Activated CD8-positive, alpha-beta T cell treated with anti-CD3 and anti-CD28 coated beads, Interleukin-2, amount 10 ng/mL, durations not matched to agents 7 days and 5 days (primary cell): ENCODE measurements at regions not wholly inside any gene's neighbourhood (a gene's known extent, or its start where the extent isn't known, plus 50 kb on each side); places are given as distances from the start of the nearest gene placed in this dataset.

Experiments
- ATAC-seq: fragments of 150-1000 bp; cut with Tn5 transposase; one replicate; pipeline ENCODE4 v1.10.0; 2021; ENCODE audit warnings: moderate library complexity
- CTCF ChIA-PET: fragments of 350-600 bp; sonication (Branson Sonifier 250); formaldehyde crosslinking; loops from one replicate; lab custom pipeline; 2021; ENCODE audit warnings: antibody characterized with exemption; lab: Charles Lee
- POLR2A ChIA-PET: fragments of 350-600 bp; sonication (Branson Sonifier 250); formaldehyde crosslinking; loops from one replicate; lab custom pipeline; 2021; ENCODE audit warnings: antibody characterized with exemption; lab: Charles Lee
- DNase-seq: peaks from one replicate; pipeline ENCODE4 v3.0.0-alpha.2; 2020
- H3K27ac Mint-ChIP-seq: one replicate; pipeline ENCODE4 v1.8.0; 2021; ENCODE audit warnings: mild to moderate bottlenecking, mixed read lengths
- H3K27me3 Mint-ChIP-seq: one replicate; pipeline ENCODE4 v1.8.0; 2021; ENCODE audit warnings: low read depth, mixed read lengths
- H3K36me3 Mint-ChIP-seq: one replicate; pipeline ENCODE4 v1.8.0; 2021; ENCODE audit warnings: low read depth, mixed read lengths
- H3K4me1 Mint-ChIP-seq: one replicate; pipeline ENCODE4 v1.8.0; 2021; ENCODE audit warnings: low read depth, mixed read lengths
- H3K4me3 Mint-ChIP-seq: one replicate; pipeline ENCODE4 v1.8.0; 2021; ENCODE audit warnings: mild to moderate bottlenecking, mixed read lengths
- H3K9me3 Mint-ChIP-seq: one replicate; pipeline ENCODE4 v1.8.0; 2022; ENCODE audit warnings: mixed read lengths; ENCODE audit not compliant: insufficient read depth

DNA sequence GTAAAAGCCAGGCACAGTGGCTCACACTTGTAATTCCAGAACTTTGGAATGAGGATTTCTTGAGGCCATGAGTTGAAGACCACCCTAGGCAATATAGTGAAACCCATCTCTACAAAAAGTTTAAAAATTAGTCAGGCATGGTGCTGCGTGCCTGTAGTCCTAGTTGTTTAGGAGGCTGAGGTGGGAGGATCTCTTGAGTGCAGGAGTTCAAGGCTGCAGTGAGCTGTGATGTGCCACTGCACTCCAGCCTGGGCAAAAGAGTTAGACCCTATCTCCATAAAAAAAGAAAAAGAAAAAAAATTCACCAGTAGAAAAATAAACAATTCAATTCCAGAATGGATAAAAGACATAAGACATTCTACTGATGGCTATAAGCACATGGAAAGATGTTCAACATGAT lies 104.9 kb upstream of the LGSN start:
- Mint-ChIP-seq H3K9me3 (peaks cover 4% of the 10 kb centered on the region), H3K27me3 (peaks cover 3% of the 10 kb centered on the region), H3K4me1 (no peaks in the 10 kb centered on the region), H3K27ac (no peak overlapping the region), H3K4me3 (no peak overlapping the region), H3K36me3 (no peaks in the 10 kb centered on the region)
- POLR2A ChIA-PET = no interaction called here
- ATAC-seq (no peak), DNase-seq (no peak)
- CTCF ChIA-PET = no interaction called here

- H3K9me3 Mint-ChIP-seq = peaks cover 2% of the 10 kb centered on the region
- no peak overlapping the region for H3K4me3 Mint-ChIP-seq
- POLR2A ChIA-PET = no interaction called here
- no peak for ATAC-seq
- peaks cover 3% of the 10 kb centered on the region for H3K27me3 Mint-ChIP-seq
- H3K4me1 Mint-ChIP-seq = no peaks in the 10 kb centered on the region
- H3K36me3 Mint-ChIP-seq = no peaks in the 10 kb centered on the region
- H3K27ac Mint-ChIP-seq = no peak overlapping the region
- DNase-seq = no peak
- CTCF ChIA-PET = no interaction called here
These were observed 105.7 kb upstream of the LGSN start for GRCh38 chr6:63425493-63425892.

DNA sequence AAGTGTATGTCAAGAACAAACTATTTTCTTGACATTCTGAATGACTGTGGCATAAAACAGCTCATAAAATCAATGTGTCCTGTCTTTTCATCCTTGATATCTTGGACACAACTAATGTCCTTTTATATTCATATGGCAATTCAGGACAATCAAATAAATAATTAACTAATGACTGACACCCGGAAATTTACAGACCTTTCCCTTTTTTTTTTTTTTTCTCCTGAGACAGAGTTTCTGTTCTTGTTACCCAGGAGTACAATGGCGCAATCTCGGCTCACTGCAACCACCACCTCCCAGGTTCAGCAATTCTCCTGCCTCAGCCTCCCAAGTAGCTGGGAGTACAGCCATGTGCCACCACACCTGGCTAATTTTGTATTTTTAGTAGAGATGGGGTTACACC lies 107.1 kb upstream of the LGSN start:
- no peak for DNase-seq
- no peak overlapping the region for H3K27ac Mint-ChIP-seq
- CTCF ChIA-PET = no interaction called here

GRCh38 chr6:63427951-63428350 lies 108.2 kb upstream of the LGSN start:
- Mint-ChIP-seq H3K9me3 (no peaks in the 10 kb centered on the region), H3K4me1 (no peaks in the 10 kb centered on the region), H3K4me3 (no peak overlapping the region), H3K27me3 (peaks cover 3% of the 10 kb centered on the region), H3K36me3 (no peaks in the 10 kb centered on the region), H3K27ac (no peak overlapping the region)
- POLR2A ChIA-PET = no interaction called here
- ATAC-seq (no peak), DNase-seq (no peak)
- CTCF ChIA-PET = no interaction called here

More for the DNA sequence above, 107.1 kb upstream of the LGSN start:
- peaks cover 3% of the 10 kb centered on the region for H3K27me3 Mint-ChIP-seq
- no peaks in the 10 kb centered on the region for H3K4me1 Mint-ChIP-seq
- H3K9me3 Mint-ChIP-seq = no peaks in the 10 kb centered on the region
- no peaks in the 10 kb centered on the region for H3K36me3 Mint-ChIP-seq
- POLR2A ChIA-PET = no interaction called here
- ATAC-seq = no peak
- H3K4me3 Mint-ChIP-seq = no peak overlapping the region

DNA sequence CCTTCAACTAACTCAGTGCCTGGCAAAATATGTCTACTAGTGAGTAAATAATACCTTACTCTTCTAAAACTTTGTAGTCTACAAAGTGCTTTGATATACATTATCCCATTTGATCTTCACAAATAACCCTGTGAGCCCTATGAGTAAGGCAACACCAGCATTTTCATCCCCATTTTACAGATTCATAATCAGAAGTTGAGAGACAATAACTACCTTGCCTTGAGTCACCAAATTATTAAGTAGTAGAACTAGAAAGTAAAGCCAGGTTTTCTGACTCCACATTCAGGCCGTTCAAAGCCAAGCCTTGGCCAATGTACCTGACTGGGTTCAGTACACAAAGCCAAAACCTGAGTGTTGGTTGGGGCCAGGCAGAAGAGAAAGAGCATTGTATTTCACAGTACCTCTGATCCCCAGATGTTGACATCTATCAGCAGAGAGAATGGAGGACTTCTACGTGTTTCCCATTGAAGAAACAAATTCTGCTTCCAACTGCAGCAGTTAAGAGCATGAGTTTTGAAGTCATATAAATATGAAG lies 111.3 kb upstream of the LGSN start:
- no peaks in the 10 kb centered on the region for H3K36me3 Mint-ChIP-seq
- ChIA-PET POLR2A (no interaction called here), CTCF (no interaction called here)
- DNase-seq (no peak), ATAC-seq (no peak)
- H3K4me3 Mint-ChIP-seq = no peak overlapping the region
- no peaks in the 10 kb centered on the region for H3K27me3 Mint-ChIP-seq
- H3K27ac Mint-ChIP-seq = no peak overlapping the region
- H3K9me3 Mint-ChIP-seq = no peaks in the 10 kb centered on the region
- no peaks in the 10 kb centered on the region for H3K4me1 Mint-ChIP-seq

GRCh38 chr6:63434943-63435342 lies 115.2 kb upstream of the LGSN start:
- H3K27ac Mint-ChIP-seq = no peak overlapping the region
- no peak for DNase-seq
- H3K27me3 Mint-ChIP-seq = no peaks in the 10 kb centered on the region
- POLR2A ChIA-PET = no interaction called here
- H3K4me1 Mint-ChIP-seq = no peaks in the 10 kb centered on the region
- no peaks in the 10 kb centered on the region for H3K9me3 Mint-ChIP-seq
- H3K4me3 Mint-ChIP-seq = no peak overlapping the region
- ATAC-seq = no peak
- CTCF ChIA-PET = no interaction called here
- H3K36me3 Mint-ChIP-seq = no peaks in the 10 kb centered on the region

DNA sequence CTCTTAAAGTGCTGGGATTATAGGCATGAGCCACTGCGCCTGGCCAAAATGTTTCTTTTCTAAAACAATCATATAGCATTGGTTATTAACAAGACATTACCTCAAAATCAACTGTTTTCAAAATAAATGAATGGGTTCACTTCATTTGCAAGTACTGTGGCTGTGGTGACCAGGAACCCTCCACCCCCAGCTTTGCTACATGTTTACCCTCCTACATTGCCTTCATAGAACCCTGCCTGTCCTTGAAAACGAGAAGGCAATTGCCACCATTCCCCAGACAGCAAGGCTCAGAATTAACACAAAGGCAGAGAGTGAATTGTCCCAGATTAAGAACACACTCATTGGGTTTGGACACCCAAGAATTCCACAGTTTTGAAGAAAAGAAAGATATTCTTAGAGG lies 116.6 kb upstream of the LGSN start:
- ChIA-PET POLR2A (no interaction called here), CTCF (no interaction called here)
- Mint-ChIP-seq H3K4me1 (peaks cover 4% of the 10 kb centered on the region), H3K27ac (no peak overlapping the region), H3K36me3 (no peaks in the 10 kb centered on the region), H3K9me3 (no peaks in the 10 kb centered on the region), H3K27me3 (no peaks in the 10 kb centered on the region), H3K4me3 (no peak overlapping the region)
- DNase-seq (no peak), ATAC-seq (no peak)

- CTCF ChIA-PET = no interaction called here
- ATAC-seq = no peak
- no peak for DNase-seq
- no peaks in the 10 kb centered on the region for H3K27me3 Mint-ChIP-seq
- no peak overlapping the region for H3K4me3 Mint-ChIP-seq
- H3K36me3 Mint-ChIP-seq = no peaks in the 10 kb centered on the region
- POLR2A ChIA-PET = no interaction called here
- peaks cover 4% of the 10 kb centered on the region for H3K4me1 Mint-ChIP-seq
- no peak overlapping the region for H3K27ac Mint-ChIP-seq
- H3K9me3 Mint-ChIP-seq = no peaks in the 10 kb centered on the region
These were observed 117.3 kb upstream of the LGSN start for GRCh38 chr6:63437058-63437457.

- ATAC-seq = no peak
These were observed 120.3 kb upstream of the LGSN start for GRCh38 chr6:63440057-63440456.

GRCh38 chr6:63440594-63440993 lies 120.8 kb upstream of the LGSN start:
- Mint-ChIP-seq H3K27me3 (no peaks in the 10 kb centered on the region), H3K4me3 (no peak overlapping the region), H3K27ac (no peak overlapping the region), H3K4me1 (peaks cover 4% of the 10 kb centered on the region), H3K36me3 (no peaks in the 10 kb centered on the region), H3K9me3 (no peaks in the 10 kb centered on the region)
- POLR2A ChIA-PET = no interaction called here
- DNase-seq (no peak), ATAC-seq (no peak)
- CTCF ChIA-PET = no interaction called here

More at GRCh38 chr6:63440057-63440456, 120.3 kb upstream of the LGSN start:
- Mint-ChIP-seq H3K36me3 (no peaks in the 10 kb centered on the region), H3K27ac (no peak overlapping the region), H3K9me3 (no peaks in the 10 kb centered on the region), H3K27me3 (no peaks in the 10 kb centered on the region), H3K4me1 (peaks cover 4% of the 10 kb centered on the region), H3K4me3 (no peak overlapping the region)
- ChIA-PET CTCF (no interaction called here), POLR2A (no interaction called here)
- no peak for DNase-seq

DNA sequence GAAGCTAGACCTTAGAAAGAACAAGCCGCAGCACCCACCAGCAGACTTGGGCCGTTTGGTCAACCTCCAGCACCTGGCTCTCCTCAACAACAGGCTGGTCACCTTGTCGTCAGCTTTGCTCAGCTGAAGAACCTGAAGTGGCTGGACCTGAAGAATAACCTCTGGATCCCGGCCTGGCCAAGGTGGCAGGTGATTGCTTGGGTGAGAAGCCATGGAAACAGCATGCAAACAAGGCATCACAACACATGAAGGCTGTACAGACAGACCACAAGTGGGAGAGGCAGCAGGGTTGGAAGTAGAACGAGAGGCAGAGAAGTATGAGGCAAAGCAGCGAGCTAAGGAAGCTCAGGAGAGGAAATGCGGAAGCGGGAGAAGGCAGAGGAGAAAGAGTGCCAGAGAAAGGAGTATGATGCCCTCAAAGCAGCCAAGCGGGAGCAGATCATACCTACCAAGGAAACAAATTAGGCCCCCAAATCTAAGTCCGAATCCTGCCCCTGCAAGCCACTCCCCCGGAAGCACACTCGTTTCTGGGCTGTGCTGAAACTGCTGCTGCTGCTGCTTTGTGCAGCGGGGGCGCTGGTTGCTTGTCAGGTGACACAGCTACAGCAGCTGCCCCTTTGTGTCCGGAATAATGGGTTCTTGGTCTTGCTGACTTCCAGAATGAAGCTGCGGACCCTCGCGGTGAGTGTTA lies 121.6 kb upstream of the LGSN start:
- DNase-seq (peak; percentile 27), ATAC-seq (peak; percentile 49)
- H3K4me3 Mint-ChIP-seq = peak overlapping the region; percentile 51
- H3K9me3 Mint-ChIP-seq = no peaks in the 10 kb centered on the region
- peaks cover 4% of the 10 kb centered on the region for H3K4me1 Mint-ChIP-seq
- no peaks in the 10 kb centered on the region for H3K36me3 Mint-ChIP-seq
- ChIA-PET POLR2A (no interaction called here), CTCF (interaction anchor here (0.7 kb wide), 1 partner anchor 88 kb away, joined by 3 read pairs; no protein-coding TSS in a partner anchor)
- H3K27me3 Mint-ChIP-seq = no peaks in the 10 kb centered on the region
- H3K27ac Mint-ChIP-seq = peak overlapping the region; percentile 30

GRCh38 chr6:63442870-63443269 lies 123.1 kb upstream of the LGSN start:
- H3K4me3 Mint-ChIP-seq = no peak overlapping the region
- no peak for DNase-seq
- H3K4me1 Mint-ChIP-seq = peaks cover 4% of the 10 kb centered on the region
- ChIA-PET POLR2A (no interaction called here), CTCF (no interaction called here)
- no peaks in the 10 kb centered on the region for H3K36me3 Mint-ChIP-seq
- no peak for ATAC-seq
- no peaks in the 10 kb centered on the region for H3K9me3 Mint-ChIP-seq
- H3K27me3 Mint-ChIP-seq = no peaks in the 10 kb centered on the region
- H3K27ac Mint-ChIP-seq = no peak overlapping the region

DNA sequence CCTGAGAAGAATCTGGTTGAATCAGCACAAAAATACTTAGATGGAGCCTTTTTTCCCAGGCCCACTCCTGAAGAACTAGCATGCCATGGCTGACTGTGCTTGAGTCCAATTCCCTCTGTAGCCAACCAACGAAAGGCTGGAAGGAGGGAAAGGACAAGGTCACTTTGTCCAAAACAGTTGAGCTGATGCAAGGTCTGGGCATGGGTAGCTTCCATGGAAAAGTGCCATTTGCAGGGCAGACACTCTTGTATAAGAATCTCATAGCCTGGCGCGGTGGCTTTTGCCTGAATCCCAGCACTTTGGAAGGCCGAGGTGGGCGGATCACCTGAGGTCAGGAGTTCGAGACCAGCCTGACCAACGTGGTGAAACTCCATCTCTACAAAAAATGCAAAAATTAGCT lies 125.0 kb upstream of the LGSN start:
- H3K27me3 Mint-ChIP-seq = no peaks in the 10 kb centered on the region
- no peak overlapping the region for H3K27ac Mint-ChIP-seq
- POLR2A ChIA-PET = no interaction called here
- CTCF ChIA-PET = no interaction called here
- H3K36me3 Mint-ChIP-seq = no peaks in the 10 kb centered on the region
- no peaks in the 10 kb centered on the region for H3K9me3 Mint-ChIP-seq
- H3K4me3 Mint-ChIP-seq = no peak overlapping the region
- peaks cover 4% of the 10 kb centered on the region for H3K4me1 Mint-ChIP-seq
- no peak for DNase-seq
- ATAC-seq = no peak
